BE2C (cell line): ENCODE measurements at regions not wholly inside any gene's neighbourhood (a gene's known extent, or its start where the extent isn't known, plus 50 kb on each side); places are given as distances from the start of the nearest gene placed in this dataset.

Experiments used
- DNase-seq: peaks from one replicate; pipeline ENCODE4 v3.0.0-alpha.2; 2020
- H3K27me3 ChIP-seq: fragments of 250-450 bp; sonication (Bioruptor Pico); 2 replicates; pipeline ENCODE4 v1.5.1; 2020; ENCODE audit warnings: mild to moderate bottlenecking
- H3K36me3 ChIP-seq: fragments of 250-450 bp; sonication (Bioruptor Pico); 2 replicates; pipeline ENCODE4 v1.5.1; 2020; ENCODE audit warnings: mild to moderate bottlenecking
- H3K4me1 ChIP-seq: fragments of 250-450 bp; sonication (Bioruptor Pico); 2 replicates; pipeline ENCODE4 v1.5.1; 2020
- H3K4me3 ChIP-seq: 2 replicates; pipeline ENCODE4 v1.5.1; 2011; ENCODE audit warnings: low read depth, low read length
- H3K9me3 ChIP-seq: fragments of 250-450 bp; sonication (Bioruptor Pico); 2 replicates; pipeline ENCODE4 v1.5.1; 2020
- TF ChIP-seq, protein P1 (sequence below): IDR thresholded peaks from 2 replicates; pipeline ENCODE4 v1.5.1; 2012; ENCODE audit warnings: mild to moderate bottlenecking, low read depth, low read length

DNA sequence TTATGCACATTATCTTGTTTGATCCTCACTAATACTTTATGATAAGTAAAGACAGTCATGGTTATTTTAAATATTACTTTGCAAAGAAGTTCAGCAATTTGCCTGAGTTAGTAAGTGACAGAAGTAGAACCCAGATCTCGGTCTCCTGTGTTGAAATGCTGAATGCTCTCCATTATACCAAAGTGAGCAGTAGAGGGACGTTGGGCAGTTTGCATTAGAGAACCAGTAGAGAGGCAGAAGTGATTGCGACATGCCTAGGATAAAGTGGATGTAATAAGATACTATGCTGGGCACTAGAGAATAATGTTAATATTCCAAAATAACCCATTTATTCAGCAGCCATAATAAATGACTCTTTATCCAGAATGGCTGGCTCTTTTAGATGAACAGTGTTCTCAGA, 201.0 kb downstream of the PMAIP1 start:
- H3K27me3 ChIP-seq = no peaks in the 10 kb centered on the region
- H3K4me3 ChIP-seq = no peak overlapping the region
- no peak for DNase-seq
- H3K36me3 ChIP-seq = no peaks in the 10 kb centered on the region
- no peaks in the 10 kb centered on the region for H3K9me3 ChIP-seq
- TF ChIP-seq, protein P1, sequence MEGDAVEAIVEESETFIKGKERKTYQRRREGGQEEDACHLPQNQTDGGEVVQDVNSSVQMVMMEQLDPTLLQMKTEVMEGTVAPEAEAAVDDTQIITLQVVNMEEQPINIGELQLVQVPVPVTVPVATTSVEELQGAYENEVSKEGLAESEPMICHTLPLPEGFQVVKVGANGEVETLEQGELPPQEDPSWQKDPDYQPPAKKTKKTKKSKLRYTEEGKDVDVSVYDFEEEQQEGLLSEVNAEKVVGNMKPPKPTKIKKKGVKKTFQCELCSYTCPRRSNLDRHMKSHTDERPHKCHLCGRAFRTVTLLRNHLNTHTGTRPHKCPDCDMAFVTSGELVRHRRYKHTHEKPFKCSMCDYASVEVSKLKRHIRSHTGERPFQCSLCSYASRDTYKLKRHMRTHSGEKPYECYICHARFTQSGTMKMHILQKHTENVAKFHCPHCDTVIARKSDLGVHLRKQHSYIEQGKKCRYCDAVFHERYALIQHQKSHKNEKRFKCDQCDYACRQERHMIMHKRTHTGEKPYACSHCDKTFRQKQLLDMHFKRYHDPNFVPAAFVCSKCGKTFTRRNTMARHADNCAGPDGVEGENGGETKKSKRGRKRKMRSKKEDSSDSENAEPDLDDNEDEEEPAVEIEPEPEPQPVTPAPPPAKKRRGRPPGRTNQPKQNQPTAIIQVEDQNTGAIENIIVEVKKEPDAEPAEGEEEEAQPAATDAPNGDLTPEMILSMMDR = no peak
- H3K4me1 ChIP-seq = no peaks in the 10 kb centered on the region

DNA sequence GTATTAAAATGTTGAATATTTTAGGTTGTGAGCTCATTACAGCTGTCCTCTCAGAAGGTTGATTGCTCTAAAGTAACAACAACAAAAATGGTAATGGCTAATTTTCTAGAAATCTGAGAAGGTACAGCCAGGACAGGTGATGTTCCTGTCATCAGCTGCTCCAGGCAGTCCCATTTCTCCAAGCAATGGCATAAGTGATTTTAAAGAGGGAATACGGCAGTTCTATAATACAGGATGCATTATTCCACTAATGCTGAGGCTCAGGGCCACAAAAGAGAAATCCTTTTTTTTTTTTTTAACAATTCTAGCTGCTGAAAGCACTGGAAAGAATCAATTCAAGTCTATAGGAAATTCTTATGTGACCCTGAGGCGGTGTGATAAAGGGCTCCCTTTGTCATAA, 199.9 kb downstream of the PMAIP1 start:
- DNase-seq = no peak
- H3K36me3 ChIP-seq = no peaks in the 10 kb centered on the region
- TF ChIP-seq, protein P1 = no peak
- no peaks in the 10 kb centered on the region for H3K27me3 ChIP-seq
- no peaks in the 10 kb centered on the region for H3K9me3 ChIP-seq
- no peaks in the 10 kb centered on the region for H3K4me1 ChIP-seq
- no peak overlapping the region for H3K4me3 ChIP-seq

DNA sequence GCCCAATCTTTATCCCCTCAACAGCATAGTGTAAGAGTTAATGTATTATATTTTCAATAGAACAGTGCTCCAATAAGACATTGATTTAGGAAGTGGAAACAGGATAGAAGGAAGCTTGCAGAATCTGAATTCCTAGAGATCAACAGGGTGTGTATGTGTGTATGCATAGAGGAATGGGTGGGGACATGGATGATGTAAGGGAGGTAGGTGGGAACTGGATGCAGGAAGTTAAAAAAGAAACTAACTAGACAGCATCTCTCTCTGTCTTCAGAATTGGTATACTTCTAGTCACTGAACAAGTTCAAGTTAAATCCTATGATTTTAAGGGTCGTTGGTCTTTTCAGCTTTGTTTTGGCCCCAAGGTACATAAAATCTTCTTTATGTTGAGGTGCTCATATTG, 196.6 kb downstream of the PMAIP1 start:
- H3K4me3 ChIP-seq = no peak overlapping the region
- H3K27me3 ChIP-seq = no peaks in the 10 kb centered on the region
- no peaks in the 10 kb centered on the region for H3K9me3 ChIP-seq
- H3K4me1 ChIP-seq = no peaks in the 10 kb centered on the region
- DNase-seq = no peak
- TF ChIP-seq, protein P1 = no peak
- no peaks in the 10 kb centered on the region for H3K36me3 ChIP-seq

DNA sequence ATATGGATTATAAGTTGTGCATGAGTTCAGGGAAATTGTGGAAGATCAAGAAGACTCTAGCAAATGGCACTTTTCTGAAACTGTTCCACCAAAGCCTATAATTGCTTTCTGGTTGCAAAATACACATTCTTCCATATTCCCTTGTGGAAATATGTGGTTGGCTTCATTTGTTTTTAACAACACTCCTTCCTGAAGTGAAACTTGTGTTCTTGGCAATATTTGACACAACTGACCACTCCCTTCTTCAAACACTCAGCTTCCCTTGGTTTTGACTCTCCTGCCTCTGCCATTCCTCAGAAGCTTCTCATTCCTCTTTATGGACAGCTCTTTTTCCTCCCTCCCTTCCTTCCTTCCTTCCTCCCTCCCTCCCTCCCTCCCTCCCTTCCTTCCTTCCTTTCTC, 192.3 kb downstream of the PMAIP1 start:
- Histone ChIP-seq H3K36me3 (no peaks in the 10 kb centered on the region), H3K4me1 (no peaks in the 10 kb centered on the region), H3K27me3 (no peaks in the 10 kb centered on the region), H3K9me3 (no peaks in the 10 kb centered on the region), H3K4me3 (no peak overlapping the region)
- TF ChIP-seq, protein P1 = no peak
- DNase-seq = no peak

DNA sequence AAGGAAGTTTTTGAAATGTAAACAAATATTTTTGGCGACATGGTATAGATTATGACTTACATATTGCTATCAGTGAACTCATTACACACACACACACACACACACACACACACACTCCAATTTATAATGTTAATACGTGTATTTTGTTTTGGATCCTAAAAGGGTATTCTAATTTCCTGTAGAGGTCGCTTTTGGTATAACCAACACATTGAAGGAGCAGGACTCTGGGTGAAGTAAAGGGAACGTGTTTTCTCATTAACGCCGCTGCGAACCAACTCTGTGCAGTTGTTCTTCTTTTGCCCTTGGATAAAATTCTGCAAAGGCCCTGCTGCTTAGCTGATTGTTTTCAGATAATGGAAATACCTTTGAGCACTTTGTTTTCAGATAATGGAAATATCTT, 190.4 kb downstream of the PMAIP1 start:
- no peak for DNase-seq
- Histone ChIP-seq H3K36me3 (no peaks in the 10 kb centered on the region), H3K9me3 (no peaks in the 10 kb centered on the region), H3K4me1 (no peaks in the 10 kb centered on the region), H3K27me3 (no peaks in the 10 kb centered on the region), H3K4me3 (no peak overlapping the region)
- TF ChIP-seq, protein P1 = no peak

DNA sequence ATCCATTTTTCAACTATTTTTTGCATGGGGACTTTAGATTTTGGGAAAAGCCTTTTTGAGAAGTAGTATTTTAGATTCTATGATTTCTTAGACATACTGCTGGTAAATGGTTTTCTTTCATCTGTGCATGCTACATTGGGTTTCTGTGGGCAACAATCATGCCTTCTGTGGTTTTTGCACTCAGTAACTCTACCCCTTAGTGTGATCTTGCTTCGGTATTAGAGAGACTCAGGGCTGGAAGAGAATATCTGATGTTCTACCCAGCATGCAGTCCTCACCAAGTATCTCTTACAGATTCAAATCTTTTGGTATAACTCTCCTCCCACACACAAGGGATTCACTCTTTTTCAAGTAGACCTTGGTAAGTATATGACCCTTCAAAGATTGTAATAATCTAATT, 183.0 kb downstream of the PMAIP1 start:
- Histone ChIP-seq H3K27me3 (no peaks in the 10 kb centered on the region), H3K9me3 (no peaks in the 10 kb centered on the region), H3K4me3 (no peak overlapping the region), H3K4me1 (no peaks in the 10 kb centered on the region), H3K36me3 (no peaks in the 10 kb centered on the region)
- TF ChIP-seq, protein P1 = no peak
- no peak for DNase-seq
